Suprapubic skin (tissue), 4 donors: ENCODE measurements at regions not wholly inside any gene's neighbourhood (a gene's known extent, or its start where the extent isn't known, plus 50 kb on each side); places are given as distances from the start of the nearest gene placed in this dataset.

ENCODE experiments used
- CTCF ChIP-seq, 2 donors: fragments of 200-600 bp in 1 of 2; fragments of 450-650 bp in 1 of 2; sonication (generic) in 1 of 2; IDR thresholded peaks; one replicate each; pipeline ENCODE4 v1.5.1; 2016 to 2019; ENCODE audit warnings: antibody characterized with exemption in 2 of 2, mild to moderate bottlenecking in 1 of 2, moderate library complexity in 1 of 2
- EP300 ChIP-seq: sonication (generic); formaldehyde crosslinking; IDR thresholded peaks from one replicate; pipeline ENCODE4 v1.6.1; 2017; ENCODE audit warnings: antibody characterized with exemption
- POLR2A ChIP-seq, 2 donors: fragments of 450-650 bp; IDR thresholded peaks; one replicate each; pipeline ENCODE4 v1.6.1; 2017; ENCODE audit warnings: antibody characterized with exemption in 2 of 2, mild to moderate bottlenecking in 2 of 2, moderate library complexity in 2 of 2
- POLR2AphosphoS5 ChIP-seq, 3 donors: sonication (generic); formaldehyde crosslinking; IDR thresholded peaks; one replicate each; pipeline ENCODE4 v1.6.1; 2017; ENCODE audit warnings: antibody characterized with exemption in 3 of 3

- TF ChIP-seq CTCF (IDR thresholded peaks at IDR 0.05) (no peak), POLR2A (IDR thresholded peaks at IDR 0.05) (no peak), EP300 (no peak), POLR2AphosphoS5 (IDR thresholded peaks at IDR 0.05) (no peak)
Observed at GRCh38 chr7:65731129-65731528, 141.7 kb upstream of the VKORC1L1 start.
